Panc1 (cell line): ENCODE measurements at regions not wholly inside any gene's neighbourhood (a gene's known extent, or its start where the extent isn't known, plus 50 kb on each side); places are given as distances from the start of the nearest gene placed in this dataset.

Experiments
- ATAC-seq: fragments of 200-7000 bp; cut with Tn5 transposase; 2 replicates; pipeline ENCODE4 v1.9.1; 2020; ENCODE audit warnings: mild to moderate bottlenecking, moderate library complexity
- BruUV-seq: library from RNA; stranded (reverse); fragments of 400-500 nt; replicated peaks from 2 replicates; lab custom pipeline; 2021; lab: Mats Ljungman, UMichigan
- CTCF ChIA-PET: fragments of 300-600 bp; sonication (Branson Sonifier 250); formaldehyde crosslinking; loops from one replicate; lab custom pipeline; 2022; ENCODE audit warnings: antibody characterized with exemption; lab: Charles Lee
- POLR2A ChIA-PET: fragments of 300-600 bp; sonication (Branson Sonifier 250); formaldehyde crosslinking; loops from one replicate; lab custom pipeline; 2022; ENCODE audit warnings: antibody characterized with exemption; lab: Charles Lee
- DNase-seq: peaks from one replicate; pipeline ENCODE4 v3.0.0-alpha.2; 2010; ENCODE audit warnings: low read depth, low spot score
- H3K27ac ChIP-seq: 2 replicates; pipeline ENCODE4 v1.5.1; 2011; ENCODE audit warnings: mild to moderate bottlenecking, low read length, inconsistent platforms
- H3K27me3 ChIP-seq: fragments of 200-500 bp; sonication (Bioruptor generic); 2 replicates; pipeline ENCODE4 v1.6.0; 2014; ENCODE audit warnings: low read length, inconsistent platforms; ENCODE audit not compliant: control insufficient read depth, insufficient read depth
- H3K36me3 ChIP-seq: fragments of 200-500 bp; sonication (Bioruptor generic); 2 replicates; pipeline ENCODE4 v1.5.1; 2014; ENCODE audit warnings: inconsistent platforms, mild to moderate bottlenecking, low read length, moderate library complexity; ENCODE audit not compliant: control insufficient read depth, insufficient read depth
- H3K4me1 ChIP-seq: 2 replicates; pipeline ENCODE4 v1.5.1; 2011; ENCODE audit warnings: inconsistent platforms, mild to moderate bottlenecking, low read length, moderate library complexity; ENCODE audit not compliant: control insufficient read depth, insufficient read depth
- H3K4me3 ChIP-seq, 2 experiments: 2 replicates each; pipeline ENCODE4 v1.5.1; 2011 to 2012; ENCODE audit warnings: low read depth in 2 of 2, low read length in 2 of 2, mild to moderate bottlenecking in 2 of 2, inconsistent platforms in 1 of 2, moderate library complexity in 1 of 2
- H3K9me3 ChIP-seq: fragments of 200-500 bp; sonication (Bioruptor generic); 2 replicates; pipeline ENCODE4 v1.5.1; 2014; ENCODE audit warnings: low read depth, mild to moderate bottlenecking, inconsistent platforms, low read length, moderate library complexity; ENCODE audit not compliant: control insufficient read depth, insufficient read depth
- CTCF ChIP-seq: fragments of 450-650 bp; IDR thresholded peaks from 2 replicates; pipeline ENCODE4 v1.5.1; 2017; ENCODE audit warnings: mild to moderate bottlenecking
- POLR2AphosphoS5 ChIP-seq: IDR thresholded peaks from 2 replicates; pipeline ENCODE4 v1.6.1; 2012; ENCODE audit warnings: mild to moderate bottlenecking, low read depth, low read length, moderate library complexity
- REST ChIP-seq, 2 experiments: IDR thresholded peaks; 2 replicates each; pipeline ENCODE4 v1.6.1; 2011 to 2012; ENCODE audit warnings: low read depth in 2 of 2, control low read depth in 1 of 2, low read length in 1 of 2, mild to moderate bottlenecking in 1 of 2, moderate library complexity in 1 of 2; ENCODE audit not compliant: insufficient read depth in 1 of 2
- SIN3A ChIP-seq: IDR thresholded peaks from 2 replicates; pipeline ENCODE4 v1.6.1; 2012; ENCODE audit warnings: low read depth, mild to moderate bottlenecking, low read length, moderate library complexity, borderline replicate concordance; ENCODE audit not compliant: insufficient read depth
- TCF7L2 ChIP-seq: IDR thresholded peaks from 2 replicates; pipeline ENCODE4 v1.6.1; 2011; ENCODE audit warnings: mild to moderate bottlenecking, low read depth, low read length, inconsistent platforms
- in situ Hi-C: cut with HindIII; loops from 2 replicates; pipeline ENCODE4 v1.10.0; 2016; ENCODE audit warnings: low sequenced_read_pairs, low pct_unique_long_range_greater_than_20kb
- intact Hi-C: fragments of 100-400 bp; cut with micrococcal nuclease; formaldehyde crosslinking; loops from one replicate; pipeline ENCODE4 v1.10.0; 2022; ENCODE audit not compliant: unreplicated experiment

DNA sequence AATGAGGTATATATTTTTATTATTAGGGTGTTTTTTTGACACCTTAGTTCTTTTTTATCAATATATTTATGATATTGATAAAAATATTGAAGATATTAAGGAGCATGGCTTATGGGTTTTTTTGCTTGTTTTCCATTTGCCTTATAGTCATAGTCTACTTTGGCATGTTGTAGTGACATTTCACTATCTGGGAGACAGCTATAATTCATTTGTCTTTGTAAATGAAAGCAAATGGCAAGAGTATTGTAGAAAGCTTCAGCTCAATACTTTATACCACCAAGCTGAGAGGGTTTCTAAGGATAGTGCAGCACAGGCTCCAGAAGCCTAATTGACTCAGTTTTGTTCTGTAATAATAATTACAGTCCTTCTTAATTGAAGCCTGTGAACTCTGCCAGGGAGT lies 1182.3 kb downstream of the EFNA5 start:
- in situ Hi-C loops (no loop called here), intact Hi-C loops (no loop called here)
- ChIA-PET POLR2A (no interaction called here), CTCF (no interaction called here)
- DNase-seq (no peak), ATAC-seq (no peak)
- Histone ChIP-seq H3K27ac (no peak overlapping the region), H3K27me3 (no peaks in the 10 kb centered on the region), H3K9me3 (no peaks in the 10 kb centered on the region), H3K4me1 (no peaks in the 10 kb centered on the region), H3K4me3 (no peak overlapping the region), H3K36me3 (no peaks in the 10 kb centered on the region; the same call in 1 of the 2 replicates)
- BruUV-seq, result no TSS peak
- TF ChIP-seq SIN3A (no peak), REST (IDR thresholded peaks at IDR 0.05; ENCODE audit: insufficient read depth in 1 of 2, low read depth in 2 of 2, low read length in 1 of 2) (no peak), TCF7L2 (no peak), CTCF (no peak), POLR2AphosphoS5 (no peak)

- ChIA-PET CTCF (no interaction called here), POLR2A (no interaction called here)
- no peak overlapping the region for H3K4me3 ChIP-seq
- H3K9me3 ChIP-seq, result no peaks in the 10 kb centered on the region
- intact Hi-C loops (no loop called here), in situ Hi-C loops (no loop called here)
- no peaks in the 10 kb centered on the region for H3K27me3 ChIP-seq
- DNase-seq (no peak), ATAC-seq (no peak)
- no peaks in the 10 kb centered on the region for H3K4me1 ChIP-seq
- no peaks in the 10 kb centered on the region; the same call in 1 of the 2 replicates for H3K36me3 ChIP-seq
- BruUV-seq, result no TSS peak
- no peak for TF ChIP-seq TCF7L2
- no peak for TF ChIP-seq POLR2AphosphoS5
- TF ChIP-seq CTCF, result no peak
- no peak for TF ChIP-seq REST (IDR thresholded peaks at IDR 0.05; ENCODE audit: insufficient read depth in 1 of 2, low read depth in 2 of 2, low read length in 1 of 2)
- TF ChIP-seq SIN3A, result no peak
- no peak overlapping the region for H3K27ac ChIP-seq
These were observed 1189.4 kb downstream of the EFNA5 start for GRCh38 chr5:106481374-106481773.
